ENCODE measurements at regions not wholly inside any gene's neighbourhood (a gene's known extent, or its start where the extent isn't known, plus 50 kb on each side); places are given as distances from the start of the nearest gene placed in this dataset.

DNA sequence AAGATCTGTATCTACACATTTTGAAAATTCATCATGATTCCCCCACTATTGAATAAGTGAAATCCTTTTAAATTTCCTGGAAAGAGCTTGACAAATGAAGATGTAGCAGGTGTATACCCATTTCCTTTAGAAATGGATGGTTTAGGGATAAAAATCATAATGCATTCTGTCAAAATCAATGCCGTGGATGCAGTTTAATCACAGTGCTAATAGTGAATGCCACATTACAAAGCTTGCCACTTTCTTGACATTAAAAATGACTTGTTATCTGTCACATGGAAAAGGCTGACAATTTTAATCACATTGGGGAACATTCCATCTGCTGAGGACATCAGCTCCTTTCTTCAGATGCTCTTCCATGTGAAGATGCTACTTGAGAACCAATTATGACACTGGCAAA lies 229.6 kb downstream of the GPAM start:
- no peak for DNase-seq

DNA sequence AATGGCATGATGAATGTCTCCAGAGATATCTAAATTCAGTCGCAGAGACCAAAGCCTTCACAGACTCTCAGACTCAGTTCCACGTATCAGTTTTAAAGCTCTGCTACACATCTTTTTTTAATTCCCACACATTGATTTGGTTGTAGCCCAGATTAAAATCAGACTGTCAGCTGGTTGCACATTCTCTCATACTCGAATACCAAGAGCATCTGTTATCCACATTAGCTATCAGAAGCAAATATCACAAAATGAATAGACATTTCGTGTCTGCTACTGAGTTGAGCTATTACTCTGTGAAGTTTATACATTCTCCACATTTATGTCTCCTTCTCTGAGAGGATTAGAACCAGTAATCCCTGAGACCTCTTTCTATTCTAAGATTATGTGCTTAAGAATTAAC lies 229.2 kb downstream of the GPAM start:
- DNase-seq: no peak

DNA sequence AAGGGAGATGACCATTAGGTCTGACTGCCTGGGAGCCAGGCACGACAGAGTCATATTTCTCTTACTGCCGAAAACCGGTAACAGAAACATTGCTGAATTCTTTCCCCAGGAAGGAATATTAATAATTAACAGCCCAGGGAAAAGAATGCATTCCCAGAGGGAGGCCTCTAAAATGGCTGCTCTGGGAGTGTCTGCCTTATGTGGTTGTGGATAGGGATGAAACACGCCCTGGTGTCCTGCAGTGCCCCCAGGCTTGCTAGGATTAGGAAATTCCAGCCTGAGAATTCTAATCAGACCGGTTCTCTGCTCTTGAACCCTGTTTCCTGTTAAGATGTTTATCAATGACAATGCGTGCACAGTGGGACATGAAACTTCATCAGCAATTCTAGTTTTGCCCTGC lies 226.7 kb downstream of the GPAM start:
- no peak for DNase-seq

DNA sequence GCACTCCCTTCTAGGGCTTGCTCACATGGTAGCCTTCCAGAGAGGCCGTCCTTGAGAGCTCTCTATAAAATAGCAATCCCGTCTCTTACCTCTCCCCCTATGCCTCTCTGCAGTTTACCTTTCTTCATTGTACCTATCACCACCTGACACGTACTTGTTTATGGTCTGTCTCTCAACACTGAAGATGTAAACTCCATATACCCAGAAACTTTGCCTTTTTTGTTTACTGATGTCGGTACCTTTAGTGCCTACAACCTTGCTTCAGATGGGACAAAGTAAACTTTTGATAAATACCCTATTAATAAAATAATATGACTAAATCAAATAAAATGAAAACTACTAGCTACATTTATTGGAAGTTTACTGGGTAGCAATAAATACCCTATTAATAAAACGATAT lies 220.6 kb downstream of the GPAM start:
- DNase-seq: no peak

DNA sequence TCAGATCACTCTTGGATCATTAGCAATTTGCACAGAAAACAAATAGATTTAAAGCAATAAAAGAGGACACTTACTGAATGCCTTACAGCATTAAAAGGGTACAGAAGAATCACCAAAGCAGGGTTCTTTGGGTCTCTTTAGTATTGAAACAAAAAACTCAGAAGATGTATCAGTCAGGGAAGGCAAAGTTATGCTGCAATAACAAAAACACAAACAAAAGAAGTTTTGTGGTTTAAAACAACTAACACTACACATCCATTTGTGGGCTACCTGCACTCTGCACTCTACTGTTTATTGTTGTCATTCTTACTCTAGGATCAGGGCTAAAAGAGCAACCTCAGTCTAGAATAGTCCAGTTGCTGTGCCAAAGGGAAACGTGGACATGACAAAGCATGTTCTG lies 216.4 kb downstream of the GPAM start:
- DNase-seq: no peak

DNA sequence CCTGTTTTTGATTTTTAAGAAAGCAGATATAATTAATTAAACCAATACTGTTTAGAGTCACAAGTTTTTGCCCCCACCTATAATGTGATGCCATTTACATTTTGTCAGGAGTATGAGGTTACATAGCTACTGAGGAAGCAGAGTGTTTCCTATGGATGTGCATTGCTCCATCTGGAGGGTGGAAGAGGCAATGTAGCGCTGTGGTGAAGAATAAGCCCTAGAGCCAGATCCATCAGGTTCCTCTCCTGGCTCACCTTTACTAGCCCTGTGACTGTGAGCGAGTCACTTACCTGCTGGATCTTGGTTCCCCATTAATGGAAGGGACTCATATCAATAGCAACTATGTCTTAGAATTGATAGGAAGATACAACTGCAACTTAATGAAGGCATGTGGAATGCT lies 216.0 kb downstream of the GPAM start:
- no peak for DNase-seq

DNA sequence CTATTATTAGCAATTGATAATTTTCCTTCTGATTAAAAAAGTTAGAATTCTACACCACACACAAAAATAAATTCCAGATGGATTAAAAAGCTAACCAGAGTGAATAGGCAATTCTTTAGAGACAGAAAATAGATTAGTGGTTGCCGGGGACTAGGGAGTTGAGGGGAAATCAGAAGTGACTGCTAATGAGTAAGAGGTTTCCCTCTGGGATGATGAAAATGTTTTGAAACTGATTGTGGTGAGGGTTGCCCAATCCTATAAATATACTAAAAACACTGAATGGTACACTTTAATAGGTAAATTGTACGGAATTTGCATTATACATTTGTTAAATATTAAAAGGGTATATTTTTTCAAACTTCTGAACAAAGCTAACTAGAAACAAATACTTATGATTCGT lies 214.9 kb downstream of the GPAM start:
- no peak for DNase-seq

DNA sequence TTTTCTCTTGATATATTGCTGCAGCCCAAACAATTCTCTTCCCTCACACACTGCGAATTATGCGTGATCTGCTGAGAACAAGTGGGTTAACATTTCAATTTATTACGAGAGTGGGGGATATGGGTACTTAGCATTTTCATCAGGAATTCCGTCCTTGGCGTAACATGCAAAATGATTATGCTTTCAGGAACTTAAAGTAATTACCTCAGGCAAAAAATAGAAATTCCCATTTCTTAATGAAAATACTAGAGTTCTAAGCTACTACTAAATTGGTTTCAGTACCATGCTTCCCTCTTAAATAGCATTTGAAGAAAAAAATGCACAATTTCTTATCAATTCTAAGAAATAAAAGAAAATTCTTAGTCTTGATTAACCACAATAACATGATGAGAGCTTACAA lies 213.5 kb downstream of the GPAM start:
- DNase-seq: no peak

DNA sequence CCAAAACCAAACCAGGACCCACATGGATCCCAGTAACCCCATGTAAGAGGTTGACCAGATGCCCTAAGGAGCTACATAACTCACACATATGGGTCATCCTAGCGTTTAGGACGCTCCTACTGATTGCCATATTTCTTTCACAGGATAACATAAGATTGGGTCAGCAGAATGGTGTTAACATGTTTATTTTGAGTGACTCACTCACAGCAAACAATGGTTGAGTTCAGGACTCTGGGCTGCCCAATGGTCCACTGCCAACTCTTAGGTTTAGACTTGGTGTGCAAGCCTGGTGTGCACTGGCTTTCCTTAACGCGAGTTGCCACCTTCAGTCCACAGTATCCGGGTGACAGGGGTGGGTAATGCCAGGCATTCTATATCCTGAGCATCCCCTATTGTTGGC lies 211.5 kb downstream of the GPAM start:
- DNase-seq: no peak

DNA sequence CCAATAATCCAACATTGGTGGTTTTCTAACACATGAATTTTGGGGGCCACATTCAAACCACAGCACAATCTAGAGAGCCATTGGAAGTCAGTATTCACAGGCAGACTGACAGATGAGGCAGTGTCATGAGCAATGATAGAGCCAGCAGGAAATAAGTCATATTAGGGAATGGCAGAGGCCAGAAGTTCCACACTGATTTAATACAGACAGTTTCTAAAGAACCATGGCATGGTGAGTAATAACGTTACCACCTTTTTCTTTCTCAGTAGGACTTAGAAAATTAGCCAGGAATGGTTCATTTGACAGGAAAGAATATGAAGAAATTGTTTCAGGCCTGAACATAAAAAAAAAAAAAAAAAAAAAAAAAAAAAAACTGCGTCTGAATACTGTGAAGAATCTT lies 210.3 kb downstream of the GPAM start:
- DNase-seq: no peak

DNA sequence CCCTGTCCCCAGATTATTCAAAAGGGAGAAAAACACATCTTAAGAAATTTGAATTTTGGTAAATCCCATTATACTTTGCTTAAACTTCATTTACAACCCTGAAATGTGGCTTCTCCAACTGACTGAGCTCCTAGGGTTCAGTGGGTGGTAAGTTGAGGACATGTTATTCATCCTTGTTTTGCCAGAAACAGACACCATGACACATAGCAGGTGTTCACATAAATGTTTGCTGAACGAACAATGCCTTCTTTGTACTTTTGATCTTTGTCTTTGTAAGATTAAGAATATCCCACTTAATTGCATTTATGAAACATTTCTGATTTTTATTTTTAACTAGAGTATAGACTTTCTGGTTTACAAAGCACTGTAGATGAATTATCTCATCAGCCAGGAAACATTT lies 209.7 kb downstream of the GPAM start:
- DNase-seq: no peak

DNA sequence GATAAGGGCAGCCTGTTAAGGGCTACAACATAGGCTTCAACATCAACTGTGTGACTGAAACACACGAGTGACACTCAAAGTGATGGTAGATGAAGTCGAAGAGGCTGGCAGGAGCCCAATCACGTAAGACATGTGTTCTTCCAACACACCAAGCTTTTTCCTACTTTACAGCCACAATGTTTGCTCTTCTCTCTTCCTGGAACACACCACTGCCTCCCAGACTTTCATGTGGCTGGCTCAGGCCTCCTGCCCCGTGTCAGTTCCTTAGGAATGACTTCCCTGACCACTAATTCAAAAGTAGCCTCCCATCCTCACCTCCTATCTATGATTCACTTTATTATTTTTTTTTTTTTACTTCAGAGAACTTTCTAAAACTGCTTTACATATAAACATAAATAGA lies 209.2 kb downstream of the GPAM start:
- DNase-seq: no peak

DNA sequence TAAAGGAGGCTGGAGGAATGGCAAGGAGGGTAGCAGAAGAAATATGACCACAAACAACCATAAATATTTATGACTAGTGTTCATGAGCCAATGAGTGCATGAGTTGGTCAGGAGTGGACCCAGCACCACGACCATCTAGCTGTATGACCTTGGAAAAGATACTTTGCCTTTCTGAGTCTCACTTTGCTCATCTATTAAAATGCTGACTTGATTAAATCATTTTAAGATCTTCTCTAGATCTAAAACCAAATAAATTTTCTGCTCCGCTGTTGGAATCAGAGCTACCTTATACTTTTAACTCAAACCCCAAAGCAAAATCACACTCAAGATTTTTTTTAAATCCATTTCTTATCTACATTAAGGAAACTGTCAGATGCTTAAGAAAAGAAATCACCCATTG lies 207.0 kb downstream of the GPAM start:
- DNase-seq: no peak

DNA sequence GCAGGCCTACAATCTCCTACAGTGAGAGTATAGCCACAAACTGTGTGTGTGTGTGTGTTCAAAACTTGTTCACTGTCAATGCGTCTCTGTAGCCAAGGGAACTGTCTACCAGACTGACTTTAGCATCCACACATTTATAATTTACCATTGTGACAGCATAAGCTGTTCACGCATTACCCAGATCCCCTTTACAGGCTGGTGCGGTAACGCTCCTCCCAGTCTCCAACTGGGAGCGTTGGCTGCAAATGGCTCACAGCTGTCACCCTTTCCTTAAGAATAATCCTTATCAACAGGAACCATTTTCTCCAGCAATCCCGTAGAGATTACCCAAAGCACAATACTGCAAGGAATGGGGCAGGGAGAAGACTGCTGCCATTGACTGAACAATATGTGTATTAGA lies 199.5 kb downstream of the GPAM start:
- no peak for DNase-seq

DNA sequence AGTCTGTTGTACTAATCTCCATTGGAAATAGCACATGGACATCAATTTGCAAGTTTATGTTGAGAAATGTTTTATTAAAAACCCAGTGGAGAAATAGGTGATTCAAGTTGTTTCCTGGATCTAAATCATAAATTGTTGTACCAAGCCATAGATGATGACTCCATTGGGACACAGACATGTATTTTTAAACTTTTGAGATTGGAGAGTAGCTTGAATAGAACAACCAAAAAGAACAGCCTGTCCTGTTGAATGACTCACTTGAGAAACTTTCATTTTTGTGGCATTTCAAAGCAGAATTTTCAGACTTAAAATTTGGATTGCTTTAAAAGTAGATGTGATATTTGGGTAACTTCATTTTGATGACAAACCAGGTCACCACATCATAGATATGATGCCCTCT lies 197.5 kb downstream of the GPAM start:
- no peak for DNase-seq

DNA sequence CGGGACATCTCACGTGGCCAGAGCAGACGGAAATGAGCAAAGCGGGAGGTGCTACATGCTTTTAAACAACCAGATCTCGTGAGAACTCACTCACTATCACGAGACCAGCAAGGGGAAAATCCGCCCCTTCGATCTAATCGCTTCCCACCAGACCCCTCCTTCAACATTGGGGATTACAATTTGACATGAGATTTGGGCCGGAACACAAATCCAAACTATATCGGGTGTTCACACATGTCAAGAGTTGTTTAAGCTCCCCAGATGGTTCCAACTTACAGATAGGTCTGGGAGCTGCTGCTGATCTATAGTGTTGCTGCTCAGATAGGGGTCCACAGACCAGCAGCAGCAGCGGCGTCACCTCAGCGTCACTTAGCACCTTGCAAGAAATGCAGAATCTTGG lies 194.9 kb downstream of the GPAM start:
- DNase-seq: no peak

DNA sequence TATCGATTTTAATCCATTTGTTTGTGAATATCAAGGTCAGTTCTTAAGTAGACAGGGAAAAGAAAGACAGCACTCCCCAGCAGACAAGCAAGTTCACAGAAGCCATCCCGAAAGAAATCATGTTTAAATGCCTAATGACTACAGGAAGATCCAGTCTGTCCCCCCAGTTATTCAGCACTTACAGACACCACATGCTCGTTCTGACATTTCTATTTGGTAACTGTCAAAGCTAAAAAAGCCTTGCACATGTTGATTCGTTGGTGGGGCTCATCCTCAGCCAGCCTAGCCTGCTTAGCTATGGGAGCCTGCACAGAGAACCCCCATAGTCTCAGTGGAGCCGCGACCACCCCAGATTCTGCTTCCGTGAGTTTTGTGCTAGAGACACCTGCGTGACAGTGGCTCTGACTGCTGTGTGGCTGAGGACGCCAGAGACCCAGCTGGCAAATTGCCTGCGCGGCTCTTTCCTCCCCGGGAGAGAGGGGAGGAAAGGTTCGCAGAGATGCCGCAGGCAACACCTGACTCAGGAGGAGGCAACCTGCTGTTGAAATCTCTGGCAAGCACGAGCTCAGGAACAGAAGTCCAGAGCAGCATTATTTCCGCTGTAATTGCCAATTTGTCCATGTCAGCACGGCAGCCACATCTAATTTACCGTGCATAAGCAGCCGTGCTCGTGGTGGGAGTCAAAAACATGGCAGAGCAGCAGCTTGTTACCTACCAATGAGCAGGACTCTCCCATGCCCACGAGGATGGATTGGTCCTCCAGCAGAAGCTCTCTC lies 194.2 kb downstream of the GPAM start:
- DNase-seq: no peak

DNA sequence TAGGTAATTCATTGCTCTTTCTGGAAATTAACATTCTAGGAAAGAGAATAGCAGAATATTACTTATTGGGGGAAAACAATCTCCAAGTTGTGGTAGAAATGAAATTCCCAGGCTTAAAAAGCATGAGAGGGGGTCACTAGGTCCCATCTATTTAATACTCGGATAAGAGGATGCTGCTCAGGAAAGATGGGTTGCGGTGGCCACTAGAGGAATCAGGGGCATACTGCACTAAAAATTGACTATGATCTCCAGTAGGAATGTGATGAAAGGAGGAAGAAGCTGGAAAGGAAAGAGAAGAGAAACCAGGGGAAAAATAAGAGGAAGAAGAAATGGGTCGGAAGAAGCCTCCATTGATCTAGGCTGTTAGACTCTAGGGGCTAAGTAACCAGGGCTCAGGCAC lies 192.8 kb downstream of the GPAM start:
- DNase-seq: no peak

DNA sequence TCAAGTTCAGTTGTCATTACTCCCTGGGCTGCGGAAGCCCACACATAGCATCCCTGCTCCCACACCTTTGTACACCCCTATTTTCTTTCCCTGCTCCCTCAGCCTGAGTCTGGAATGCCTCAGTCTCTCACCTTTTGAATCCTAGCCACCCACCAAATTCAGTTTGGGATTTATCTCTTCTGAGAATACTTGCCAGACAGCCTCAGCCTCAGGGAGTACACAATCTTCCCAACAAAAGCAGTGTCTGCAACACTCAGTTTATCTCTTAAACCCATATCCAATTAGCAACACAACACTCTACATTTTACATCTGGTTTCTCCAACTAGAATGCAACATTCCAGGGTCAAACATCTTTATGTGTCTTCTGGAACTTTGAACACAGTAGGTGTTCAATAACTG lies 190.2 kb downstream of the GPAM start:
- no peak for DNase-seq

DNA sequence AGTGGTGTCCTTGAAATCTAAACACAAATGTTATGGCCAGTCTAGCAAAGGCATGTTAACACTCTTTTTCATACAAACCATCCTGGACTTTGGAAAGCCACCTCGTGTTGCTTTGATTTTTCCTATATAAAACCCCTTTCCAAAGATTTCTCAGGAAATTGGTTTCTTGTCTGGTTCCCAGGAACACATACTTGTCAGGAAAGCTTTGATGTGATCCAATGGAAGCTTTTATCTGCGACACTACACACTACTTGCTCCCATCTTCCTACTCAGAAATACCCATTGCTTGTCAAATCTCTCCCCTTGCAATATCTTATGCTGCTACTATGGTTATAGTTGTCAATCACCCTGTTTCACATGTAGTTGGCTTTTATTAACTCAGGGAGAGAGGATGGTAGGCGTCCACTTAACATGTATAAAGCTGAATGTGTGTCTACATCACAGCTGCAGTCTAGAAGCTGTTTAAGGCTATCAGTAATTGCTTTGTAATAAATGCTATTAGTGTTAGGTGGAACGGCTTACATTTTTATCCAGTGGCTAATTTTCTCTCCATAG lies 189.6 kb downstream of the GPAM start:
- no peak for DNase-seq

DNA sequence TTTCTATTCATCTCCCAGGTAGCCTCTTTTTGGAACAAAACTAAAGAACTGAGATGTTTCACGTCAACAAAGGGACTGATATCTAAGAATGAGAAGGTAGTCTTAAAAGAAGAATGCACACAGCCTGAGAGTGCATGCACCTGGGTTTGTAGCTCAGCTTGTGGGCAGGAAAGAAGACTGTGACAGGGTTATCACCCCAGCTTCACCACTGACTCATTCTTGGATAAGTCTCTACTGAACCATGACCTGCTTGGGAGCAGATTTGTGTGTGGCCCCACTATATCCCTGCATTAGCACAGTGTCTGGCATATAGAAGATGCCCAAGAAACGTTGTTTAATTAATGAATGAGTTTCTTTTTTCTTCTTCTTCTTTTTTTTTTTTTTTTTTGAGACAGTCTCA lies 187.5 kb downstream of the GPAM start:
- no peak for DNase-seq

DNA sequence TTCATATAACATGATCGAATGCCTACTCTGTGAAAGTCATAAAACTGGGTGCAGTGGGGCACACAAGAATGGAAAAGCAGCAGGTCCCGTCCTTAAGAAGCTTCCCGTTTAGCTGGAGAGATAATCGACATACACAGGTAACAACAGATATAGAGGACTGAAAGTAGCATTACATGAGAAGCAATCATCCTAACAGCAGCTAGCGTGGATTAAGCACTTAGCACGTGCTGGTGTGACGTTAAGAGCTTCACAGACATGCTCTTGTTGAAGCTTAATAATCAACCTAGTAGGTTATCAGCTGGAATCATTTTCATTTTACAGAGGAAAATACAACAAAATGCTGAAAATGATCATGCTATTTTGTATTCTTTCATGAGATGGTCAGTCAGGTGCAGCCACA lies 184.8 kb downstream of the GPAM start:
- DNase-seq: no peak

DNA sequence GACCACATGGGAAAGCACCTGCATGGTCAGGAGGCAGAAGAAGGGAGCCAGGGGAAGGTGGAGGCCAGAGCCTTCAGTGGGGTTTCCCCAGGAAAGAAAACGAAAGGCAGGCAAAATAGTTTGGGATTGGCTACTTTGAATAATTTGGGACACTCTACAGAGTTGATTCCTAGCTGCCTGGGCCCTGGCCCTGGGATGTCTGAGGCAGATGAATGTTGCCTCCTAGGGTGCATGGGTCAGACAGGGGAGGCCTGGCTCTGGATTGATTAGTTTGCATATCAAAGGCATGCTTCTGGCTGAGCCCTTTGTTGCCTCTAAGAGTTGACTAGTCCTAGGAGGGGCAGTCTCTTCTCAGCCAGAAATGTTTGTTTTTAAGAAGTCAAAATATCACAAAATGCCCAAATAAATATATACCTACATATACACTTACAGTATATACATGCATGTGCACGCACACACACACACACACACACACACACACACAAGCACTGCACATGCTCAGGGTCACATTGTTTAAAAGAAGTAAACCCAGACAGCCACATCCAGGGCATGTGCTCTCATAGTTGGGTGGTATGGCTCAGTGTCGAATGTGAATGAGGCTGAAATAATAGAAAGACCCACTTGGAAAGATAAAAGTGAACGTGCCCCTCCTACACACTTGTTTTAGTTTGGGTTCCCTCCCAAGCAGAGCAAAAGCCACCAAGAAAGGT lies 184.2 kb downstream of the GPAM start:
- DNase-seq: no peak

DNA sequence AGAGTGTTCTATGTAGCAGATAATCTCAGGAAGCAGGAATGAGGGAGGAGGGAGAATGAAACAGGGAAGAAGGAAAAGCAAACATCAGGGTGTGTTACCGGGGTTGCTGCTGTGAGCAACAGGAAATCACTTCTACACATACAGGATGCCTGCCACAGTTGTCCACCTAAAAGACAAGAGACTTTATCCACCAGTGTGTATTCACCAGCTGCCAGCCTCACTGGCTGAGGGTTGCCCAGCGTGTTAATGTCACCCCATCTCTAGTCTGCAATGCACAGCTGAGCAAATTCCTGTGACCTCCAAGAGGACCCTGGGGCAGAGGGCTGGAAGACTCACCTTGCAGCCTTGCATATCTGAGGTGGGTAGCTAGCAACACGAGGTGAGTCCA lies 183.7 kb downstream of the GPAM start:
- no peak for DNase-seq

DNA sequence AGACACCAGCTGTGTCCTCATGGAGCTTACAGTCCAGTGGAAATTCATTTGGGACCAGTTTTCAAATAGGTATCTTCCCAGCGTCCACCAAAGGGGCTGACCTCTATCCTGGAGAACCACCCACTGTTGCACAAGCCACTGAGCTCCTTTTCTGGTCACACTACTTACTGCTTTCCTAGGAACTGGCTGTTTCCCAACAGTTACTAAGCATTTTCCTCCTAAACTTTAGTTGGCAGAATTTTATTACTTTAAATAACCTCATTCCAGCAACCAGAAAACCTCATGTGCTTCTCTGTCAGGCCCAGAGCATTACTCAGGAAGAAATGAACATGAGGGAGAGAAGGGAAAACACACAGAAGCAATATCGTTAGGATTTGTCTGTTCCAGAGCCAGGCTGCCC lies 183.1 kb downstream of the GPAM start:
- no peak for DNase-seq
